ENCODE measurements at regions not wholly inside any gene's neighbourhood (a gene's known extent, or its start where the extent isn't known, plus 50 kb on each side); places are given as distances from the start of the nearest gene placed in this dataset.

DNA sequence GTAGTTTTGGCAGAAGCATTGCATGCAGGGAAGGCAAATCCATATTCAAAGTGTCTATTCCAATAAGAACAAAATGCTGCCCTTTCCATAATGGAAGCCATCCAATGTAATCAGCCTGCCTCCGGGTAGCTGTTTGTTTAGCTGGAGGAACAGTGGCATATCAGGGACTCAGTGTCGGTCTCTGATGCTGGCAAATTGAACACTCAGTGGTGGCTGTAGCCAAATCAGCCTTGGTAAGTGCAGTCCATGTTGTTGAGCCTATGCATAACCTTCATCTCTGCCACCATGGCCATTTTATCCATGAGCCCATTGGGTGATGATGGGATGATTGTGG lies 147.8 kb upstream of the MAX start:
- DNase-seq (ENCODE audit: low read depth): no peak

DNA sequence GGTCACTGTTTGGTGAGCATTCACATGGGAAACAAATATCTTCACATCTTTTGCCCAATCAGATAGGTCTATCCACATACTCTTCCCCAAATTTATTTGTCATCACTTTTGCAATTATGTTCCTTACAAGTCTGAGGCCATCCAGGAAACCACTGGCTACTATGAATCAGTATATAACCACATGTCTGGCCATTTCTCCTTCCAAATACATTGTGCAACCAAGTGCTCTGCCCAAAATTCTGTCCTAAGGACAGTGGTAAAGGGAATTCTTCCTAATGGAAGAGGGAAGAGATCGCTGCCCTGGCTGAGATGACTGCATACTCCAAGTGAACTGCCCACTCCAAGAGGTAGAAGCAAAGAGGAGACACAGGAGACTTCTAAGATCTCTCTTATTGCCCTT lies 148.9 kb upstream of the MAX start:
- DNase-seq (ENCODE audit: low read depth): peak; percentile 94

DNA sequence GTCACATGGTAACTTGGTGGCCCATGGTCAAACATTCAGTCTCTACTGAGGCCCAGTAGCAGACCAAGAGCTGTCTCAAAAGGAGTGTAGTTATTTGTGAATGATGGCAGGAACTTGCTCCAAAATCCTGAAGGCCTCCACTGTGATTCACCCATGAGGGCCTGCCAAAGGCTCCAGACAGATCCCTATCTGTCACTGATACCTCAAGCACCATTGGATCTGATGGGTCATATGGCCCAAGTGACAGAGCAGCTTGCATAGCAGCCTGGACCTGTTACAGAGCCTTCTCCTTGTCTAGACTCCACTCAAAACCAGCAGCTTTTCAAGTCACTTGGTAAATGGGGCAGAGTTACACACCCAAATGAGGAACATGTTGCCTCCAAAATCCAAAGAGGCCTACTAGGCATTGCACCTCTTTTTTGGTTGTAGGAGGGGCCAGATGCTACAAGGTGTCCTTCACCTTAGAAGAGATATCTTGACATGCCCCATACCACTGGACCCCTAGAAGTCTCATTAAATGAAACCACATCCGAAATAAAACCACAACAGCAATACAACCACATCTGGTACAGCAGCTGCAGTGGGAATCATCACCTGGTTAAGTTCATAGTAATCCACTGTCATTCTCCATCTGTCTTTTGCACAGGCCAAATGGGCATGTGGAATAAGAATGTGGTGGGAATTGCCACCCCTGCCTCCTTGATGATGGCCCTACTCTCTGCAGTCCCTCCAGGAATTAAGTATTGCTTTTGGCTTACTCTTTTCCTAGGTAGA lies 150.4 kb upstream of the MAX start:
- DNase-seq (ENCODE audit: low read depth): no peak

DNA sequence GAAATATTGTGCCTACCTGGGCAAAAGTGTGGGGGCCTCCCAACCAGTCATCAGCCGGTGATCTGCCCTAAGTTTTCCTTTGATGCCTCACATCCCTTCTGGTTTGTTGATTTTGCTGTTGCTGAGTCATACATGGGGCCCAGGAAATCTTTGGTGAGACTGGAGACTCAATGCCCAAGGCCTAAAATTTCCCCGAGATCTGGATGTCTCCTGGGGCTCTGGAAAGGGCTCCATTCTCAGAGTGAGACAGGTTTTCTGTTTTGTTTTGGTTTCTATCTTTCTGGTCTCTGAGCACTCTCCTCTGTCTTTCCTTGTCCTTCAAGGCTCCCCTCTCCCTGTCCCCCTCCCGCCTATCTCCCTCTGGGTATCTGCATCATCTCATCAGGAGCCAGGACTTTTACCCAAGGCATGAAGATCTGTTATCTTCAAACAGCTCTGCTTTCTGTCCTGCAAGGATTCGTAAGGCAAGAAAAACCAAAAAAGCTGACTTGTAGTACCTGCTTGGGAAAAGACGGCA lies 152.8 kb upstream of the MAX start:
- DNase-seq (ENCODE audit: low read depth): peak; percentile 75

DNA sequence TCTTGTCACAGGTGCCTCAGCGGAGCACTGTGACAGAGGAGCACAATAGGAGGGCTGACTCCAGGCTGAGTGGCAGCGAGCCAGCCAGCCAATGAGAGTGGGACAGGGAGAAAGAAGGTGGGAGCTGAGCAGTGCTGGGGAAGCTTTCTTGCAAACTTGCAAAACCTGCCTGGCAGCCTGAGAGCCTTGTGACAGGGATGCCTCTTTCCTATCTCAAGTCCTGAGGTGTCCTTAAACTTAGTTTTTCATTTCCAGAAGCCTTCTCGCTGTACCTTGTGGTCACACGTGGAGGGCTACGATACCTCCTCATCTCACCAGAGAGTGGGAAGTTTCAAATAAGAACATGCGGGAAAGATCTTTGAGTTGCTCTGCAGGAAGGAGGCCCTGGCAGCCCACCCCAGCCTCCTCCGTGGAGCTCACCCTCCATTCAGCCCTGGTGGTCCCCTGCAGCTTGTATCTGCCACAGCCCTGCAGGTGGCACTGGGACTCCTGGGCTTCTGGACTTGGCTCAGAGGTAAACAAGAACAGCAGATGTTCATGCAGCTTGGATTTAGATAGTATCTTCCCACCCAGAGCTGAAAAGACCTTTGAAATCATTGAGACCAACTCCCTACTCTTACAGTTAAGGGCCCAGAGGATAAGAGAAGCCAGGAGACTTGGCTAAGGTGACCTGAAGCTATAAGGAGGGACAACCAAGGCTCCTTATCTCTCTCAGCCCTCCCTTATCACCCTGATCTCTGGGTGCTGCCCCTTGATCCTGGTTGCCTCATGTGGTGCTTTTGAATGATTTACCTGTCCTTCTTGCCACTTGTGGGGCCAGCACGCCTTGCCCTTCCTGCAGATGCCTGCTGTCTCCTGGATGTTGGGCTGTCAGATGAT lies 153.5 kb upstream of the MAX start:
- no peak for DNase-seq (ENCODE audit: low read depth)

DNA sequence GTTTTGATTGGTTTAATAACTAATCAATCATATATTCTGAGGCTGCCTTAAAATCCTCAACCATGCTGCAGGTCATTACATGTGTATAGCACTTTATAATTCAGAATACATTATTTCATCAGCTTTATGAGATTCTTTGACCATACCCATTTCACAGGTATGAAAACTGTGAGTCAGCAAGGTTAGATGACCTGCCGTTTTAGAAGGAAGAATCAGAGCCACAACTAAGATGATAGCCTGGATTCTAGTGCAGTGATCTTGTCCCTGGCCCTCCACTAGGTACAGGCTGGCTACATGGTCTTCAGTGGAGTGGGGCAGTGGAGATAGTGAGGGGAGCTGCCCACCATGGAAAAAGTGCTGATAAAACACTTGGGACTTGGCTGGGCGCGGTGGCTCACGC lies 154.4 kb upstream of the MAX start:
- DNase-seq (ENCODE audit: low read depth): no peak

DNA sequence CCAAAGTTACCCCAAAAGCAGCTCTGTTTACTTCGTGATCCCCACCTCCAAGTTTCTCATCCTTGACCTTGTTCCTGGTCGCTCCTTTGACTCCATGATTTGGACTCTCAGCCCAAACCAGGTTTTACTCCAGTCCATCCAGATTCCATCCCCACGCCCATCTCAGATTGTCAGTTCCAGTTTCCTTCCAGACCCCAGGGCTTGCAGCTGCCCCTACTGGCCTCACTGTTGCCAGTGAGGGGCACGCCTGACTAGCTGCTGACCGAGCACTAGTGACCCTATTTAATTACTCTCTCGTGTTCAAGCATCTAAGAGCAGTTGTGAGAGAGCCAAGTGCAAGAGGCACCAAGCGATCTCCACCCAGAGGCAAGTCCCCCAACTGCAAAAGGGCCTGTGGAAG lies 155.1 kb upstream of the FUT8 start:
- no peak for DNase-seq (ENCODE audit: low read depth)

DNA sequence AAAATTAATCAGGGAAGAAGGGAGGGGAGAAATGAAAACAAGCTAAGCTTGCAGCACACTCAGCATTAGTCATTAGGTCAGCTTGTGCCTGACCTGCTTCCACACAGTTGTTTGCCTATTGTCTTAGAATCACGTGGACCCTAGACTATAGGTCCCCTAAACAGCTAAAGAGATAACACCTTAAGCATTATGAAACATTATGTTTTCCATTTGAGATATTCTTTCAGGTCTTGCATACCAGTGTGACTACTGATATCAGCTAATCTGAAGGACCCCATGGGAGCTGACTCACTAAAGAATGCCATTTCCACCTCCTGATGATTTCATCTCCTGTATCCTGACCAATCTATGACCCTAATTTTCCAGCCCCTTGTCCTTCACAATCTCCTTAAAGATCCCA lies 154.1 kb upstream of the FUT8 start:
- peak; percentile 77 for DNase-seq (ENCODE audit: low read depth)

DNA sequence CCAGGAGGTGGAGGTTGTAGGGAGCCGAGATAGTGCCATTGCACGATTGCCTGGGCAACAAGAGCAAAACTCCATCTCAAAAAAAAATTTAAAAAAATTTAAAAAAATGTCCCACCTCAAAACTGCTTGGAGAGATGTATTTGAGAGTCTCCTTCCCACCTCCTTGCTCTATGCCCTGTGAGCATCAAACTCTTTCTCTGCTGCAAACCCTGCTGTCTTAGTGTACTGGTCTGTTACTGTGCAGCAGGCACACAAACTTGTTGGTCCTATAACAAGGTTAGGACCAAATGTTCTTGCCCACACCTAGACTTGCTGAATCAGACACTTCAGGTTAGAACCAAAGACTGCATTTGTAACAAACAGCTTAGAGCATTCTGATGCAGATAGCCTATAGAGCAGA lies 153.5 kb upstream of the FUT8 start:
- no peak for DNase-seq (ENCODE audit: low read depth)

DNA sequence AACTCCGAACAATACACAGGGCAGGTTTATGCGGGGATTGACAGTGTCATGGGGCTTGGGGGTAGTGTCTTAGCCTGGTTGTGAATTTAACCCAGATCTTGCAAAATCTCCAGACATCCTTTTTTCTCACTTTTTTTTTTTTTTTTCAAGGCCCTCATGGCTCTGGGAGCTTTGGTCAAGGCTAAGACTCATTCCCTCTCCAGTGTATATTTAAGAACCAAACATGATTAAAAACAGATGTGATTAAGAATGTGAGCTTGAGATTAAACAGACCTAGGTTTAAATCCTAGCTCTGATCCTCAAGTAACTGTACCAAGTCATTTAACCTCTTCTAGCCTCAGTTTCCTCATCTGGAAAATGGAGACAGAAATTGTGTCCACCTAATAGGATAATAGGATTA lies 151.7 kb upstream of the FUT8 start:
- peak; percentile 44 for DNase-seq (ENCODE audit: low read depth)

DNA sequence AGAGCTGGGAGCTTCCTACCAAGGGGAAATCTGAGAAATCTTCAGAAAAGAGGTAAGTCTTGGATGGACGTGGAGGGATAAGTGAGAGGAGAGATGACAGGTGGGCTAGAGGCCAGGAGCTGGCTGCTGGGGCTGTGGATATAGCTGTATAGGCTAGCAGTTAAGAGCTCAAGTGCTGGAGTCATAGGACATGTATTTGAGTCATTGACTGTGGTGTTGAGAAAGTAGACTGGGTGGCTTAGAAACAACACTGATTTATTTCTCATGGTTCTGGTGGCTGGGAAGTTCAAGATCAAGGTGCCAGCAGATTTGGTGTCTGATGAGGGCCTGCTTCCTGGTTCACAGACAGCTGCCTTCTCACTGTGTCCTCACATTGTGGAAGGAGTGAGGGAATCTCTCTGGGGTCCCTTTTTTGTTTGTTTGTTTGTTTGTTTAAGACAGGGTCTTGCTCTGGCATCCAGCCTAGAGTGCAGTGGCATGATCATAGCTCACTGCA lies 151.1 kb upstream of the FUT8 start:
- DNase-seq (ENCODE audit: low read depth): peak; percentile 50

DNA sequence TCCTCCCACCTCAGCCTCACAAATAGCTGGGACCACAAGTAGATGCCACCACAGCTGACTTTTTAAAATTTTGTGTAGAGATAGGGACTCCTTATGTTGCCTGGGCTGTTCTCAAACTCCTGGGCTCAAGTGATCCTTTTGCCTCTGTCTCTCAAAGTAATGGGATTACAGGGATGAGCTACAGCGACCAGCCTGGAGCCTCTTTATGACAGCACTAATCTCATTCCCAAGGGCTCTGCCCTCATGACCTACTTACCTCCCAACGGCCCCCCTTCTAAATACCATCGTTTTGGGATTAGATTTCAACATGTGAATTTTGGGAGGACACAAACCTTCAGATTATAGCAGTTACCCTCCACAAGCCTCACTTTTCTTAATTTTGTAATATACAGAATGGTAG lies 150.6 kb upstream of the FUT8 start:
- DNase-seq (ENCODE audit: low read depth): no peak

DNA sequence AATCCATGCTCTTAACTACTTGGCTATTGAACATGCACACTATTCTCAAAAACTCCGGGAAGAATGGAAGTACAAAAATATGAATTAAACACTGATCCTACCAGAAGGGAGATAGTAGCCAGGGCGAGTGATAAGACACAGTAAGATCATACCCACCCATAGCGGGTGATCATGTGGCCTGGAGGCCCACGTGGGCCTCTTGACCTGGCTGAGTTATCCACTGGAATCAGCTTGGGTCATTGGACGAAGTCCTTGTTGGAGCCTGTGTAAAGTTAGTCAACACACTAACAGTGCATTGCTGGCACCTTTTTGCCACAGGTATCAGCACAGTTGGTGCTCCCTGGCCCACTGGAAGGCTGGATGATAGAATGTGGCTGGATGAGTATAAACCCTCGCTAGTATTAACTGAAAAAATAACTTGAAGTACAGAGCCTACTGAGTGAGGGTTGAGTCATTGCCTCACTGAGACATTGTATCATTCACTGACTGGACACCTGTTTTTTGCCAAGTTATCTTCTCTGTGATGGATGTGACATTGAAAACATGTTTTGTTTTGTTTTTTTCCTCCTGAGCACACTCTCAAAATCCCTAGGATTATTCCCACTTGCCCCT lies 149.2 kb upstream of the FUT8 start:
- peak; percentile 66 for DNase-seq (ENCODE audit: low read depth)

DNA sequence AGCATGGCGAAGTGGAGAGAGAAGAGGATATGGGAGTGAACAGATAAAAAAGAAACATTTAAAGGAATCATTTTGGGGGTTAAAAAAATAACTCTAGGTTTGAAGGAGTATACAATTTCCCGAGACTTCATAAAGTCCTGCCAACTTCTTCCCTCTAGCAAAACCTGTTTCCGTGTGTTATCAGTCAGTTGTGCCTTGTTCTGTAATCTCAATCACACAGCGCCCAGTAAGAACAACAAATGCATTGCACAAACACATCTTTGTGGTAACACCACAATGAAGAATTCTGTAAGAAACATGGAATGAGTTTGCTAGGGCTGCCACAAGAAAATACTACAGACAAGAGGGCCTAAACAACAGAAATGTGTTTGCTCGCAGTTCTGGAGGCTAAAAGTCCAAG lies 144.7 kb upstream of the FUT8 start:
- no peak for DNase-seq (ENCODE audit: low read depth)

DNA sequence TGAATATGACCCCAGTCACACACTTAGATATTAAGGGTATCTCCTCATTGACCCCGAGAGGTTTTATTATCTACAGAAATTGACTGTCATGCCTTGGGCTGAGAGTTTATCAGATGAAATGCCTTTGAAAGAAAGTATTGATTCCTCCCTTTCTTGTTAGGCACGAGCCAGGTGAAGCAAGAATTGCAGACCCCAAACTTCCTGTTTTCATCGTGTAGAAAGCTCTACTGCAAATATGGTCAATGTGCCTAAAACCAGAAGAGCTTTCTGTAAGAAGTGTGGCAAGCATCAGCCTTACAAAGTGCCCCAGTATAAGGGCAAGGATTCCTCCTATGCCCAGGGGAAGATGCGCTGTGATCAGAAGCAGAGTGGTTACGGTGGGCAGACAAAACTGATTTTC lies 143.9 kb upstream of the FUT8 start:
- DNase-seq (ENCODE audit: low read depth): no peak

DNA sequence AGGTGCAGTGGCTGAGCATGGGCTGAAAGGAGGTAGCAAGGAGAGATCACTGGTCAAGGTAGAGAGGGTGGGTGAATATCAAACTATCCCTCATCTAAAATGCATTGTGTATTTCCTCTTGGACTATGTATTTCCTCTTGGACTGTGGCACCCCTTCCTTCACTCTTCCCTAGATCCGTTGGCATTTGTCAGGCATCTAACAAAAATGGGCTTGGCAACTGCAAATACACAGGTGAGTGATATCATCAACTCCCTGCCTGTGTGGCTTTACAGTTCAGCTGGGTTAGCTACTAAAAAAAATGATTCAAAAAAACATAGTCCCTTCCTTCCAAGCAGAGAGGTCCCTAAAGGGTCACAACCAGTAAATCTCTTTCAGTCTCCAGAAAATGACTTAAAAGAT lies 142.8 kb upstream of the FUT8 start:
- no peak for DNase-seq (ENCODE audit: low read depth)

DNA sequence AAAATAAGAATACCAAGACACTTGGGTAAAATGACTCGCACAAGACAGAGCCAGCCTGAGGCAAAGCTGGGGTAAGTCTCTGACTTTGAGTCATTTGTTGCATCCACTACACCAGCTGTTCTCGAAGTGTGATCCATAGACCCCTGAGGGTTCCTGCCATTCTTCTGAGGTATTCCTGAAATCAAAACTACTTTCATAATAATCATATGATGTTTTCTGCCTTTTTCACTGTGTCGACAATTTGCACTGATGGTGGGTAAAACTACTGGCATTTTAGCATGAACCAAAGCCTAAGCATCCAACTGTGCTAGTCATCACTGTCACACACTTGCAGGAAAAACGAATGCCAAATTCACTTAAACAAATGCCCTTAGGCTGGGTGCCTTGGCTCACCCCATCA lies 135.5 kb upstream of the FUT8 start:
- DNase-seq (ENCODE audit: low read depth): no peak

DNA sequence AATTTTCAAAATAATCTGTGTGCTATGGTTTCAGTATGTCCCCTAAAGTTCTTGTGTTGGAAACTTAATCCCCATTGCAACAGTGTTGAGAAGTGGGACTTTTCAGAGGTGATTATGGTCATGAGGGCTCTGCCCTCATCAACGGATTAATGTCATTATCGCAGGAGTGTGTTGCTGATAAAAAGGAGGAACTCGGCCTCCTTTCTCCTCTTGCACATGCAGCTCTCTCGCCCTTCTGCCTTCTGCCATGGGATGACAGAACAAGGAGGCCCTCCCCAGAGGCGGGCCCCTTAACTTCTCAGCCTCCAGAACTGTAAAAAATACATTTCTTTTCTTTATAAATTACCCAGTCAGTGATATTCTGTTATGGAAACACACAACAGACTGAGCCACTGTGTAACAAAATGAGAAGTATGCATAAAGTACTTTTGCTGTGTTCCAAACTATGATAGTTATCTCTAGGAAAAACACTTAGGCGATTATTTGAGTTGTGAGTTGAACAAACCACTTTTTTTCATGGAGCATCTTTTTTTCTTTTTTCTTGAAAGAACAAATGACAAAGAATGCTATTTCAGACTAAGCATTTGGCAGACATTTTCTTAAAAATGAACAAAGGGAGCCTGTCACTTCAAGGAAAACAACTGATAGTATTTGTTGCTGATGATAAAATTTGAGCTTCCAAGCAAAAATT lies 134.8 kb upstream of the FUT8 start:
- DNase-seq (ENCODE audit: low read depth): no peak

DNA sequence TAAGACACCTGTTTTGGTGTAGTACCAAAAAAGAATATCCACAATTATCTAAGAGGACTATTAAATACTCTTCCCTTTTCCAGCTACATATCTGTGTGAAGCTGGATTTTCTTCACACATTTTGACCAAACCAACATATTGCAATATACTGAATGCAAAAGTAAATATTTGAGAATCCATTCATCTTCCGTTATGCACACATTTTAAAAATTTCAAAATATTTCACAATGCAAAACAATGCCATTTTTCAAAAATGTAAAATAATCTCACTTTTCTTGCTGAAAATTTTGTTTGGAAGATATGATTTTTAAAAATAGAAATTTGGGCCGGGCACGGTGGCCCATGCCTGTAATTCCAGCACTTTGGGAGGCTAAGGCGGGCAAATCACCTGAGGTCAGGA lies 133.9 kb upstream of the FUT8 start:
- DNase-seq (ENCODE audit: low read depth): no peak

DNA sequence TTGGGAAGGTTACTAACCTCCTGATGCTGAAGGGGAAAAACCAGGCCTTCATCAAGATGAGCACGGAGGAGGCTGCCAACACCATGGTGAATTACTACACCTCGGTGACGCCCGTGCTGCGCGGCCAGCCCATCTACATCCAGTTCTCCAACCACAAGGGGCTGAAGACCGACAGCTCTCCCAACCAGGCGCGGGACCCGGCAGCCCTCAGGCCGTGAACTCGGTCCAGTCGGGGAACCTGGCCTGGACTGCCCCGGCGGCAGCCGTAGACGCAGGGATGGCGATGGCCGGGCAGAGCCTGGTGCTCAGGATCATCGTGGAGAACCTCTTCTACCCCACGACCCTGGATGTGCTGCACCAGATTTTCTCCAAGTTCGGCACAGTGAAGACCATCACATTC lies 133.0 kb upstream of the FUT8 start:
- DNase-seq (ENCODE audit: low read depth): no peak

DNA sequence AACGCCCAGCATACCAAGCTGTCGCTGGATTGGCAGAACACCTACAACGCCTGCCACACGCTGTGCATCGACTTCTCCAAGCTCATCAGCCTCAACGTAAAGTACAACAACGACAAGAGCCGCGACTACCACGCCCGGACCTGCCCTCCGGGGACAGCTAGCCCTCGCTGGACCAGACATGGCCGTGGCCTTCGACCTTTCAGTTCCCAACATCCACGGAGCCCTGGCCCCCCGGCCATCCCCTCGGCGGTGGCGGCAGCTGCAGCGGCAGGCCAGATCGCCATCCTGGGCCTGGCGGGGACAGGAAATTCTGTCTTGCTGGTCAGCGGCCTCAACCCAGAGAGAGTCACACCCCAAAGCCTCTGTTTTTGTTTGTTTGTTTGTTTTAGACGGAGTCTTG lies 132.6 kb upstream of the FUT8 start:
- no peak for DNase-seq (ENCODE audit: low read depth)

DNA sequence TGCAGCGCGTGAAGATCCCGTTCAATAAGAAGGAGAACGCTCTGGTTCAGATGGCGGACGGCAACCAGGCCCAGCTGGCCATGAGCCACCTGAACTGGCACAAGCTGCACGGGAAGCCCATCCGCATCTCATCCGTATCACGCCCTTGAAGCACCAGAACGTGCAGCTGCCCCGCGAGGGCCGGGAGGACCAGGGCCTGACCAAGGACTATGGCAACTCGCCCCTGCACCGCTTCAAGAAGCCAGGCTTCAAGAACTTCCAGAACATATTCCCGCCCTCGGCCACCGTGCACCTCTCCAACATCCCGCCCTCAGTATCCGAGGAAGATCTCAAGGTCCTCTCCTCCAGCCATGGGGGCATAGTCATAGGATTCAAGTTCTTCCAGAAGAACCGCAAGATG lies 131.9 kb upstream of the FUT8 start:
- DNase-seq (ENCODE audit: low read depth): no peak
